SKM-1 treated with dmso at 0.1 percent for 144 hours (cell line): ENCODE measurements at regions not wholly inside any gene's neighbourhood (a gene's known extent, or its start where the extent isn't known, plus 50 kb on each side); places are given as distances from the start of the nearest gene placed in this dataset.

Source experiments
- DNase-seq: peaks from one replicate; lab custom pipeline; 2025; ENCODE audit not compliant: unreplicated experiment; lab: John Stamatoyannopoulos, UW

GRCh38 chr5:32984851-32985610, 273.9 kb downstream of the NPR3 start:
- no peak for DNase-seq

GRCh38 chr5:32989815-32990214, 278.7 kb downstream of the NPR3 start:
- no peak for DNase-seq

DNA sequence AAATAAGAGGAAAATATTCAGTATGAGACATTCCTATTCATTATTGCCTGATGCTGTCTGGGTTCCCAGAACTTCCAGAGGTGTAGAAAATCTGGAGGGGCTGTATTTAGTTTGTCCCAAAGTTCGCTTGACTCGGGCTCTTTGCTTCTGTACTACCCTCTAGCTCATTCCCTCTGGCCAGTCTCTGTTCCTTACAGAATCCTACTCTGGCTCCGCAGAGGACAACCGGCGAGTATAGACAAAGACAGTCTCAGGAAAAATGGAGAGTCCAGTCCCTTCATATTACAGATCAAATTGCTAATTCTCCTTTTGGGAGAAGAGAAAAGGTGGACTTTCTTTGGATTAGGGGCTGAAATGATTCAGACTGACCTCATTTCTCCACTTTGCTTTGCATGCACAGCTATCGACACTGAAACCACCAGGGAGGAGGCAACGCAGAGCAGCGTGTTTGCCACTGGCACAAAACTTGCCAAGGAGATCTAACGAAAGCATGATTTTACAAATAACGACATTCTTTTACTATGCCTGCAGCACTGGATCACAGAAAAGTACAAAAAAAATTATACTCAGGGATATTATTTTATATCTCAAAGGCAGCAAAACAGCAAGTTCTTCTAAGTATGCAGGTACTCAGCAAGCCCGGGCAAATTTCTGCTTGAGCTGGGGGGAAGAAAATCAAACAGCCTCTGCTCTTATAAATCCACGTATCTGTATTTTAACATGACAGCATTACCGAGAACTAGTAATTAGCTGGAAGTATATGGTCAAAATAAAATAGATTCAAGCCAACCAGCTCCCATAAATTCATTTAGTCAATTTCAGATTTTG, 279.7 kb downstream of the NPR3 start:
- no peak for DNase-seq

DNA sequence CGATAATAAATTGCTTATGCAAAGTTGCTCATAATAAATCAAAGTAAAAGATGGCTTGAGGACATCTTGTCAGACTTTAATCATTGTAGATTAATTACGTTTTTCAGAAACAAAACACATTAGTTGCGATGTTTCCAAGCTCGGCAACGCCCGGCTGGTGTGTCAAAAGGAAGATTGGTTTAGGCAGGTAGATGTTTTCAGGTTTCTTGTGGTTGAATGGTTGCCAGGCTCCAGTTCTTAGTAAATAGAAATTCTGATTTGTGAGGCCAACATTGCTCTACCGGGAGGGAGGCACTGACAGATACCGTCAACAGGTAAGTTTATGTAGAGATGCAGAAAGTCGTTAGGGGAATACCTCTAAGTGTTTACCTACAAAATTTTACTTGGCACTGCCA, 280.3 kb downstream of the NPR3 start:
- DNase-seq, result no peak

DNA sequence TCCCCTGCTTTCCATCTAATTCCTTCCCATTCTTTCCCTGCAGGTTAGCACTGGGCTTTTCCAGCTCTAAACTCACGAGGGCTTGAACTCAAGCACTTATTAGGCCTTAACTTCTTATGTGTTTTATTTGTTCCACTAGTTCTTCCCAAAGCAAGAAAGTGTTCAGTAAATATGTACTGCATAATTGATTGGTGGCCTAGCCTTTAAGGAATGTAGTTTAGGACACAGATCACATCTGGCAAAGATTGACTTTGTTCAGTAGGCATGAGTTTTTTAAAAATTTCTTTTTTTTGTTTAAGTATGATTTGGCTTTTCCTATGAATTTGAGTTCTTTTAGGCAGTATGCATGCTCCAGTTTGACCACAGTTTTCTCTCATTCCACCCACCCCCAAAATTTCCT, 285.2 kb downstream of the NPR3 start:
- DNase-seq, result no peak

DNA sequence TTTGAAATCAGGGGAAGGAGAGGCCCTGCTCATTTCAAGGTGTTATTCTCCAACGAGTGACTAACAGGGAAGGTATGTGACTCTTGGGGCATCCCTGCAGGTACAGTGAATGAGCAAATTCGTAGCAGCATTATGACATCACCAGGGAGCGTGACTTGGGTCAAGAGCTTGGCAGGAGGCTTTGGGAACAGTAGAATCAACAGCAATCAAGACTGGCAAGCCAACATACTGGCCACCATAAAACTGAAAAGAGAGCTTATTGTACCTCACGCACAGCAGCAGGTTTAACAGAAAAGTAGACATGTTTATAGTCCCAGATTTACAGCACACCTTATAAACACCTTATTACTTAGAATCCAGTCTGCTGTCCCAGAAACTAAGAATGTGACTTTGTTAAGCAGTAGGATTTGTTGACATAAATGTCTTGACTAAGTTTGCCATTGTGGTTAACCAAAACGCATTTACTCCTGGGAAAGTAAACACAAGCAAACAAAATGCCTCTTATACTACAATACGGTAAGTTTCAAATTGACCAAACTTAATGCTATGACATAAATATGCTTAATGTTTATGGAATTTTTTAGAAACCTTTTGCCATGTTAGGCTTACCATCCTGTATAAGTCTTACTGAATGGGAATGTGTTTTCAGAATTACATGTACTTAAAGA, 297.8 kb downstream of the NPR3 start:
- no peak for DNase-seq

- no peak for DNase-seq
These were observed 299.7 kb downstream of the NPR3 start for GRCh38 chr5:33010846-33011245.

DNA sequence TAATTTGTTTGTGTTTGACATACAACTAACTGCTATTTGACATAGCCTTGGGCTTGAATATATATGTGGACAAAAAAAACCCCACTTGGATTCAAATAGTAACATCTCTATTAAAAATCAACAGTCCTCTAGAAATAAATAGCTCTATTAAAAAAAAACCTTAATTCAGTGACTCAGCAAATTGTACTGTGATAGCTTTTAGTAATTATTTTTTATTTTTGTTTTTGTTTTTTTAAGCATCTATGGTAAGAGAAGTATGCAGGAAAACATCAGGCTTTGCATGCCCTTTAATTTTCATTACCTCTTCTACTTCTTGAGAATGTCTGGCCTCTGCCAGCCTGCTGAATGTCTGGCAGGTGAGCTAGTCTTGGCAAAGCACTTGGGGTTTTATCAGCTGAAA, 300.7 kb downstream of the NPR3 start:
- no peak for DNase-seq

GRCh38 chr5:33023649-33024048, 312.5 kb downstream of the NPR3 start:
- no peak for DNase-seq

- DNase-seq, result no peak
These were observed 321.4 kb downstream of the NPR3 start for GRCh38 chr5:33032271-33033070.

- no peak for DNase-seq
These were observed 322.4 kb downstream of the NPR3 start for GRCh38 chr5:33033516-33033915.

GRCh38 chr5:33034777-33035176, 323.7 kb downstream of the NPR3 start:
- DNase-seq, result no peak

DNA sequence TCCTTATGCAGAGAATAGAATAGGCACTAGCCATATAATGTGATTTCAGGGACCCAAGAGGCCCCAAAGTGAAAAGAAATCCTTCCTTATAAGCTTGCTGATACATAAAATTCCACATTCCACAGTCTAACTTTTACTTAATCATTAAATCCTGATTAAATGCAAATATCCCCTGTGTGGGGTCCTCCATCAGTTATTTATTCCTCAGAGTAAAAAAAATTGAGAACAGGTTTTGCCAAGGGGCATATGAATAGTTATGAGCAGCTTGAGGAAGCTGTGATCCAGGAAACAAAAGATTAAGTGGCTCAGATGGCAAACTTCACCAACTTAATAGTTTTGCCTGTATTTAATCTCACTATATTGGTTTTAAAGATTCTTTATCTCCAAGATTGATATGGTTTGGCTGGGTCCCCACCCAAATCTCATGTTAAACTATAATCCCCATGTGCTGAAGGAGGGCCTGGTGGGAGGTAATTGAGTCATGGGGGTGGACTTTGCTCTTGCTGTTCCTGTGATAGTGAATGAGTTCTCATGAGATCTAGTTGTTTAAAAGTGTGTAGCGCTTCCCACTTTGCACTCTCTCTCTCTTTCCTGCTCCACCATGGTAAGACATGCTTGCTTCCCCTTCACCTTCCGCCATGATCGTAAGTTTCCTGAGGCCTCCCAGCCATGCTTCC, 324.9 kb downstream of the NPR3 start:
- no peak for DNase-seq

DNA sequence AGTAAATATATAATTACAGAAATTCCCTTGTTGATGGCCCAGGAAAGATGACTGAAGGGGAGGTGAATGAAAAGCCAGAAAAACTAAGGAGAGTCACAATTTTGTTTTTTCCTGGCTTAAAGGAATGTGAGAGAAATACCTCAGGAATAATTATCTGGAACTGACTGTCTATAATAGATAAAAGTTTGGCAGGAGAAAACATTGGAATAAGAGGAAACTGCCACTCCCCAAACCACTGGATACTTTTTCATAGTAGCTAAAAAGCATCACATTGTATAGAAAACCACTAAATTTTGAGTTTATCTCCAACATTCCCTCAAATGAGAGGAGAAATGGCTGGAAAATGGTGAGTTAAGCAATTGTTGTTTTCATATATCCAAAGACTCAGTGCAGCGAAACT, 326.0 kb downstream of the NPR3 start:
- no peak for DNase-seq

GRCh38 chr5:33041586-33041985, 330.5 kb downstream of the NPR3 start:
- DNase-seq, result no peak

DNA sequence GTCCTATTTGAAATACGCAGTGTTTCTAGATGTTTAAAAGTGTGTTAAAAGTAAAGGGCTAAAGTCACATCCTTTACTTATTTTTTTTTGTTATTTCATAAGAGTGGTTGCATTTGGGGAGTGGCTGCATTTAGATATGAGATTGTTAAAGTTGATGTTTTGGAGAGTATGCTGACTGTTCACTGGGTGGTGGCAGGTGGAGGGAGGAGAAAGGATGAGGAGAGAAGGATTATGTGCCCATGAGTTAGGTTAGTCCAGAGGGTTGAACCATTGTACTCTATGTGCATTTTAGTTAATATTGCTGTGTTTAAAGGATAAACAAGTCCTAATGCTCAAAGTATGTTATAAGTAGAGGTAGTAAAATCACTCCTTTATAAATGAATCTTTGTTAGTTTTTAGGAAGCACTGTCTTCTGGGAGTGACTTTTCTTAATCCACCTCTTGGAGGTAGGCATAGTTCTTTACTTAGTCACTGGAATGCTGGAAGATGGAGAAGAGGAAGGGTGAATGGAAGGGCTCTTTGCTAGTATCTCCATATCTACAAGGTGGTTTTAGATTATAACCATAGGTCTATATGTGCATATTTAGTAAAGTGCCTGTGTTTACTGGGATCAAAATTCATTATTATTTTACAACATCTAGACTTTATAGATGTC, 332.3 kb downstream of the NPR3 start:
- no peak for DNase-seq

- DNase-seq, result no peak
These were observed 335.0 kb downstream of the NPR3 start for GRCh38 chr5:33046091-33046490.

GRCh38 chr5:33048315-33048714, 337.2 kb downstream of the NPR3 start:
- no peak for DNase-seq

DNA sequence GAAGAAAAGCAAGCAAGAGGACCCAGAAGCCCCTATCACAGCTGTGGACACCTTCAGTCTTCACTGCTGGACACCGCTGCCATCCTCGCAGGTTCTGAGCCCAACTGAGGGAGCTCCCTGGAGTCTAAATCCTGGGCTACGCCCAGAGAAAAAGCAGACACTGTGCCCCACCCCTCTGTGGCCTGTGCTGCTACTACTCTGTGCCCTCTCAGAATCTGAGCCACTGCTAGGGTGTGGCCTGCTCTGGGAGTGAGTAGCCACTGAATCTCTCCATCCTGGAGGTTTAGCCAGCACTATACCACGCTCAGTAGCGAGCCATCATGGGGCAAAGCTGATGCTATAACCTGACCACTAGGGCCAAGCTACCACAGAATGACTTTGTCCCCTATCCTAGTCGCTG, 338.2 kb downstream of the NPR3 start:
- no peak for DNase-seq

DNA sequence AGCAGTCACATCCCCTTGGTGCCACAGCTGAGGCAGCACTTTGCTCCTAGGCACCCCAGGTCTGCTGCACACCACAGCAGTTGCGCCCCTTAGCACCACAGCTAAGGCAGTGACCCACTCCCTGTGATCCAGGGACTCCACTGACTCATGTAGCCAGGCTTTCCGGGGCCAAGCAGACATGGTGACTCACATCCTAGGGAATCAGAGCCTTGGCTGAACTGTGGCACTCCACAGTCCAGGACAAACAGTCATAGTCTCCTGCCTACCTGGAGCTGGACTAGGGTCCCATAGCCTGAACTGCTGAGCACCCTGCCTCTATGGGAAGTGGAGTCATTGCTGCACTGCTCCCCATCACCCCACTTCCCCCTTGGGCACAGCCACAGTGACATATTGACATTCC, 338.7 kb downstream of the NPR3 start:
- no peak for DNase-seq
